GM21423 (cell line): ENCODE measurements at regions not wholly inside any gene's neighbourhood (a gene's known extent, or its start where the extent isn't known, plus 50 kb on each side); places are given as distances from the start of the nearest gene placed in this dataset.

ENCODE experiments used
- ATAC-seq: cut with Tn5 transposase; IDR thresholded peaks from one replicate; pipeline ENCODE4 v1.9.1; 2021; ENCODE audit warnings: mild to moderate bottlenecking, moderate library complexity; ENCODE audit not compliant: unreplicated experiment

DNA sequence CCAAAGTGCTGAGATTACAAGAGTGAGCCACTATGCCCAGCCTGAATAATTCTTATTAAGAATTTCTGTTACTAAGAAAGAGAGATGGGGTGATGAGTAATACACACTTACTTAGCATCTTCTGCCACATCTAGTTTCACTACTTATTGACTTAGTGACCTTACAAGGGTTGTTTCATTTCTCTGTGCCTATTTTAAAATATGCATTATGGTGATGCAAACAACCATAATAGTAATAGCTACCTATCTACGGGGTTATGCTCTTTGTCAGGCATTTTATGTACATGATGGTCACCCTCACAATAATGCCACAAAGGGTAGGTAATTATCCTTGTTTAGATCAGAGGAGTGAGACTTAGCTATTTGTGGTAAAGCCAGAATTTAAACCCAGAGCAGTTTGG is 499.0 kb upstream of the SGCD start:
- peak; percentile 88 for ATAC-seq

DNA sequence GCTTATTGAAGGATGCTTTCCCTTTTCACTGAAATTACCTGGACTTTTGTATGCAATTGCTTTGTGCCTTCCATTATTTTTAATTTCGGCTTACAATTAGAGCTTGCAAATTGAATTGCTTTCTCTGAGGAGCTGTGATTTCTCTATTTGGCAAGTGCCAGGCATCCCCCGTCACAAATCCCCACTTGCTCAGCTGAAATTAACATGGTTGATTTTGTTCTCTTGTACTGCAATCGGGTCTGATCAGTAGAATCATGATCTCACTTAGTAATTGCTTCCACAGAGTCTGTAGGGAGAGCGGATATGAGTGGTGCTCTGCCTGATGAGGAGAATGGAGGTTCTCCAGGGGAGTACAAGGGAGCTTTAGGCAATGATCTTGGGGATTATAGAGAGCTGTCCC is 495.5 kb upstream of the SGCD start:
- no peak for ATAC-seq

- no peak for ATAC-seq
Measured at GRCh38 chr5:155833287-155833686, 493.7 kb upstream of the SGCD start.

DNA sequence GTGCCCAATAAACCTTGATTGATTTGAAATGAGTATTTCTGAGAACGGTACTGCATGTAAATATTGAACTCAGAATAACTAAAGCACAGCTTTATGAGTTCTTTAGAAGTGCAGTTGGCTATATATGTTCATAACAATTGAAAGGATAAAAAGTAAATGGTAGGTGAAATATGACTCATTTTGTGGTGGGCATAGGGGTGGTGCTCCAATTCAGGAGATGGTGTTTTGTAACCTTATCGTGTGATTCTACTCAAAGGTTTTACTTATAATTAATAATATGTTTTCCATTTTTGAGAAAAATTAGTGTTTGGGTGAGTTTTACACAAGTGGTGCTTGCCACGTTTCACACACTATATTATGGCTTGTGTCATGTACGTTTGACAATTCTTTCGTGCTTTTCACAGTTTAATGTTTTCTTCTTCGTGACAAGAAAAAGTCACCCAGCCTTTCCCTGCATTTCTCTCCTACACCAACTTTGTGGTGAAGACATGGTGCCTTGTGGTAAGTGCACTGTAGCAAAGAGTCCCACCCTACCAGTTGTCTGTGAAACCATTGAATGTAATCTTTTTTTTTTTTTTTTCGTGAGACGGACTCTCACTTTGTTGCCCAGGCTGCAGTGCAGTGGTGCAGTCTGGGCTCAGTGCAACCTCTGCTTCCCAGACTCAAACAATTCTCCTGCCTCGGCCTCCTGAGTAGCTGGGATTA is 492.5 kb upstream of the SGCD start:
- no peak for ATAC-seq

GRCh38 chr5:155836089-155836803 is 490.7 kb upstream of the SGCD start:
- no peak for ATAC-seq

- ATAC-seq, result no peak
Measured at GRCh38 chr5:155838394-155838793, 488.6 kb upstream of the SGCD start.

DNA sequence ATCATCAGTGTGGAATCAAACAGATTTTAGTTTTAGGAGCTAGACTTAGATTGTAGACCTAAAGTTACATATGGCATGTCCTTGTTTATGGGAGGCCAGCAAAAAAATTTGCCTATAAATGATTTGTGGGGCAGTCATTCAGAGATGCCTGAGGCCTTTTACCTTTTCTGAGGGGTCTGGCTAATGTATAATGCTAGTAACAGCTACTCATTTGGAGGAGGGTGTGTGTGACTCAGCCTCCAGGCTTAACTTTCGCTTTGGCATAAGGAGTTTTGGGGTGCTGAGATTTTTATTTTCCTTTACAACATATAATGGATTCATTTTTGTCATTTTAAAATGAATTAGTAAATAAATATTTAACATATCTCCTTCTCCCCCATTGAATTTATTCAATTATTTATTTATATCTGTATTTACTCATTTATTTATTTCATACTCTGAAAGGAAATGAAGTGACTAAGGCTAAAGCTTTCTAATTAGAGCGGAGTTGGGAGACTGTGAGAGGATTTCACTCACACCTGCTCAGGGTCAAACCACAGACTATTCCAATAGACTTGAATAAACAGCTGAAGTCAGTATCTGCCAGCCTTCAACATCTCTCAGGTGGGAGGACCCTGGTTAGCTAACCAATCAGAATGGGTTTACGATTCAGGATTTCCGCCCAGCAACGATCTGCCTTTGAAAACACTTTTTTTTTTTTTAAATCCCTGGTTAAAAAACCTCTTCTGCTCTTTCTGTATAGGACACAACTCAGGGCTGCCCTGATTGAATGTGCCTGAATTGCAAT is 487.5 kb upstream of the SGCD start:
- no peak for ATAC-seq

DNA sequence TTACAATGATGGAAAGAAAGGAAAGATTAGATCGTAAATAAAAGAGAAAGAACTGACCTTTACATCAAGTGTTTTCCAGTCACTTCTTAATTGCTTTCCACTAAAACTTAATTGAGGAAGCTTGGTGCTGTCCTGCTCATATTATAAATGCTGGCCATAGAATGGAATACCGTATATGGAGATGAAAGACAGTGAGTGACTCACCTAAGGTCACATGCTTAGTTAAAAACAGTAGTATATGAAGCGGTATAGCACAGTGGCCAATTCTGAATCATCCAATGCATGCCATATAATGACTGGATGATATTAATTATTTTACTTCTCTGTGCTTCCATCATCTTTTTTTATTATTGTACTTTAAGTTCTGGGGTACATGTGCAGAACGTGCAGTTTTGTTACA is 482.4 kb upstream of the SGCD start:
- ATAC-seq, result no peak

GRCh38 chr5:155850370-155850769 is 476.6 kb upstream of the SGCD start:
- no peak for ATAC-seq

GRCh38 chr5:155866971-155867370 is 460.0 kb upstream of the SGCD start:
- ATAC-seq, result no peak

DNA sequence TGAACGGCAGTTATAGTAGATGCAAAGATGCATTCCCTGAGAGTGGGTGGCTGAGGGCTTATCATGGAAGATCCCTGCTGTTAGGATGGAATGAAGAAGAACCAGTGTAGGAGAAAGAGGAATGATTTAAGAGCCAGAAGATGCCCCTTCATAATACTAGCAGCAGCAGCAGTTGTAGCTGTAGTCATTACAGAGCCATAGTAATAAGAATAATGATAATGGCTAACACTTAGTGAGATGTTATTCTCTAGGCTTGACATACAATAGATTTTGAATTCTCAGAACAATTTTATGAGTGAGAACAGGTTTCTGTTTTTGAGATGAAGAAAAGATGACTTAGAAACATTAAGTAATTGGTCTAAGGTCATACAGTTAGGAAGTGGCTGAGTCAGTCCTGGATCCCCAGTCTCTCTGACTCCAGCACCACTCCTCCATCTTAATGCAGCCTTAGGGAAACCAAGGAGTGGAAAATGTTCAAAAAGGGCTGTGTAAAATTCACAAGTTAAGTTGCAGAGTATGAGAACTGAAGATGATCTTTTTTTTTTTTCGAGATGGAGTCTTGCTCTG is 459.4 kb upstream of the SGCD start:
- ATAC-seq, result no peak

- ATAC-seq, result no peak
Measured at GRCh38 chr5:155870636-155871035, 456.3 kb upstream of the SGCD start.

- no peak for ATAC-seq
Measured at GRCh38 chr5:155871623-155872022, 455.3 kb upstream of the SGCD start.

- ATAC-seq, result no peak
Measured at GRCh38 chr5:155872629-155873220, 454.2 kb upstream of the SGCD start.

GRCh38 chr5:155878991-155879575 is 447.9 kb upstream of the SGCD start:
- no peak for ATAC-seq

DNA sequence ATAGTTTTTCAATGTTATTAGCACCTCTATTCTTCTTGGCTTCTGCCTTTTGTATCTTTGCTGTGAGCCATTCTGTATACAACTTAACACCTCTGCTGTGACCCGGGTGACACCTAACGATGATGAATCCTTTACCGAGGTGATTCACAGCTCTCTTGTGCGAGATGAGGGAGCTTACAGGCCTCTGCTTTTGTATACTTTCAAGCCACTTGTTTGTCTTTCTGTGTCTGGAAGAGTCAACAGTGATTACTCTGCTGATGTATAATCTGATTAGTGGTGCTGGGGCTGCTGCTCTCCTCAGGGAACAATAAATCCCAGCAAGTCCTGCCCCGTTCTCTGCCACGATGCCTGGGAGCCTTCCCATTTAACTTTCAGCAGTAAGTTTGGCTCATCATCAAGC is 442.9 kb upstream of the SGCD start:
- ATAC-seq, result no peak

- no peak for ATAC-seq
Measured at GRCh38 chr5:155885199-155885598, 441.8 kb upstream of the SGCD start.

DNA sequence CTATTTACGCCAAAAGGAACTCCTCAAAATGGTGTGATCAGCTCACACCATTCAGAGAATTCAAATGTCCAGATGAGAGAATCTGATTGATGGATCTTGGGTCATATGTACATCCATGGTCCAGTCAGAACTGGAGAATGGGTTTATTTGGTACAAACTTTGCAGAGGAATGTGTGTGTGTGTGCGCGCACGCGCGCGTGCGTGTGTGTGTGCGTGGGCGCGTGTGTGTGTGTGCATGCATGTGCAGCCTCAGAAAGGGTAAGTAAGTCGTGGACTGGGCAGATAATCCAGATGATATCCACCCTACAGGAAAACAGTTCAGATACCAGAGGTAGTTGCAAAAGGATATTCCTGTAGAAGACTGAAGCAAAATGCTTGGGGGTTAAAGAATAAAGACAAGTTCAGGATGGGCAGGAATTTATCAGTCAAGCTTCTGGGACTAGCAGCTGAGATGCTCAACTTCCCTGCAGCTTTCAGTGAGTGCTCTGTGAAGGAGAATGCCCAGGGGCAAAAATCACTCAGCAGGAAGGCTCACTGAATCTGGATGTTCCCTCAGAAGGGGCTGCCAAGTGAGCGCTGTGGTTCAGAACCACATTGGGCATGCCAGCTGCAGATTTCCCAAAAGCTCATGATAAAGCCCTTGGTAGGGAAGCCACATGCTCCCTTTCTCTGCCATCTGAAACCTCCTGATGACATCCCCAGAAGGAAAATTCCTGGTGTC is 440.5 kb upstream of the SGCD start:
- no peak for ATAC-seq

DNA sequence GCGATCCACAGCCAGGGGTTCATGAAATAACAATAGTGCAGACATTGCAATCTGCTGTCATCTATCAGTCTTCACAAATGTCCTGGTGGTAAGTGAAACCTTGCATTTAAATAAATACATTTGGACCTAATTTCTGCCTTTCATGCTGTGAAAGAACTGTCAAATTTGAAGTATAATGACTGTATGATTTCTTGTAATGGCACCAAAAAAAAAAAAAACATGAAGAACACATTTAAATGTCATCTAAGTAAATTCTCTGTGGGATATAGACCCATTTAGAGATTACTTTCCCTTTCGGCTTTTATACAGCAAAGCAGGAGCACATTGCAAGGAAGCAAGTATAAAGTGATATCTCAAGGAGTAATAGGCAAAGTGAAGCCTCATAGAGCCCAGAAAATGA is 431.5 kb upstream of the SGCD start:
- no peak for ATAC-seq

GRCh38 chr5:155897761-155898160 is 429.2 kb upstream of the SGCD start:
- no peak for ATAC-seq
